ENCODE measurements at regions not wholly inside any gene's neighbourhood (a gene's known extent, or its start where the extent isn't known, plus 50 kb on each side); places are given as distances from the start of the nearest gene placed in this dataset.
"Not testable (repeated sequence)": the region's sequence is repeated elsewhere in the genome, so short reads cannot be mapped to it uniquely, and the experiment has no call there.

DNA sequence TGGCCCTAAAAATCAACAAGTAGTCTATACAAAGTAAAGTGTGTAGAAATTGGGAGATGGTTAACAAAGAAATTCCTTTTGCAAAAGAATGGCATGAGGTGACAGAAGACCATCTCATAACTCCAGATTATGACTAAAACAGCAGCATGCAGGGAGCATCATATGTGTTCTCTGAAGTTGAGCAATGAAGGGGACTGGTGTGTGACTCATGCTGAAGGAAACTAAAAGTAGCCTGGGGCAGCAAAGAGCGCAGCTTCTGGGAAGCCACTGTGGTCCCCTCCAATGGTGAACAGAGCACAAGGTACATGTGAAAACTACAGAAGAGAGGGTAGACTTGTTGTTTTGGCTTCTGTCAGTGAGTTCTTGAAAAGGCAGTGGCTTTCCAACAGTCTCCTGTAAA, 133.4 kb downstream of the MACC1 start:
- DNase-seq, result peak; percentile 72 to 83

DNA sequence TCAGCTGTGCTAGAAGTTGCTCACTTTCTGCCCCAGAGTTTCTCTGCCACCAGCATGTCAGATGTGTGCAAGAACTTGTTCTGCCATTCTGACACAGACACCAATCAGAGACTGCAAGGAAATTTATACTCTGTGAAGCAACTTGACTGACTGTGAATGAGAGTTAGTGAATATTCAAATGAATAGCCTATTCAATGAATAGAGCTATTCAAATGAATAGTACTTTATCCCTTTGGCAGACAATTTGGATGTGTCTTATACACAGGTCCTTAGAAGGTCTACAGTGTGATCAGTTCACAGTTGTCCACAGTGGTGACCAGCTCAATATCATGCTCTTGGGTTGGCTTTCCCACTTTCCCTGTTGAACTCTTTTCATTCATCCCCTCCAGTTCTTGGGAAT, 138.1 kb downstream of the MACC1 start:
- DNase-seq, result no peak

DNA sequence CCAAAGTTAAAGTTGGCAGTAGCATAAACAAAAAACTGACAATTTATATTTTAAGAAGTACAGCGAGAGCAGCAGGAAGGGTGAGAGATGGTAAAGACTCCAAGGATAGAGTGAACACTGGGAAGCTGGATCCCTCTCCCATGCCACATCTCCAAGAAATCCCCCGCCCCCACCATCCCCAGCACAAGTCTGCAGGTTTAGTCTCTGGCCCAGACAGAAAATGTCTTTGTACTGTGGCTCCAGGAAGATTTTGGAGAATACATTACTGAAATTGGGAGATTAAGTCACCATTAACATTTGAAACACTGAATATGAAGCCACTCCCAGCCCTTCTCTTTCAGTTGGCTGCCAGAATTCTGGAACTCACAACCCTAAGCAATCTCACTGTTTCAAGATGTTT, 140.3 kb downstream of the MACC1 start:
- no peak for DNase-seq

DNA sequence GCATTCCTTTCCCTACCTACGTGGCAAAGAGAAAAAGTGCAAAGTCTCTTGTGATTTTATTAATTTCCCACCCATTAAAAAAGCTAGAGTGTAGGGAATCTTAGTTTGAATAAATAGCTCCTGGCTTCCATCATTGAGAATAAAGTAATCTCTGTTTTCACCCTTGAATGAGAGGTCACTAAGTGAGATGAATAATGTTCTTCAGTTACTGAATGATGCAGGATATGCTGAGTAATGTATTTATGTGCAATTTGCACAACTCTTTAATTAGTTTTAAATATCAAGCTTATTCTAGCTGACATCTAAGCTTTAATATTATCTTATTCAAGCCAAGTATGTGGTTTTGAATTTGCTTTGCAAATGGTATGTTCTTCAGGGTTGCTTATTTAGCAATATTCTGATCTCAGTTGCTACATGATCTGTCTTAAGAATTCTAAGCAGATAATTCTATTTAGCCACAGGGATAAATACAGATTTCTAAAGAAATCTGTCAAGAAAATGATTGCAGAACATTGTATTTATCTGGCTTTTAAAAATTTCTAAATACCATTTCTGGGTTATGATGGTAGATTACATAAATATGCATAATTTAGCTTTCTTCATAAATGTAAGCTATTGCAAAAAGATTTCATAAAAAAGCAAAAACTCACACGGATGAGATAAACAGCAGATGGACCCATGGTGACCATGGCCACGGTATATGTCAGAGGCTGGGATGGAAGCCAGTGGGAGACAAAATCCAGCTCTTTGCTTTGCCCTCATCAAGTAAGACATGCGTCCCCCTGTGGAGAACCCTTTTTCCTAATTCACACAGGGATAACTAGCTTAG, 141.0 kb downstream of the MACC1 start:
- DNase-seq, result no peak

- no peak for DNase-seq
Observed at GRCh38 chr7:20075440-20075839, 141.7 kb downstream of the MACC1 start.

DNA sequence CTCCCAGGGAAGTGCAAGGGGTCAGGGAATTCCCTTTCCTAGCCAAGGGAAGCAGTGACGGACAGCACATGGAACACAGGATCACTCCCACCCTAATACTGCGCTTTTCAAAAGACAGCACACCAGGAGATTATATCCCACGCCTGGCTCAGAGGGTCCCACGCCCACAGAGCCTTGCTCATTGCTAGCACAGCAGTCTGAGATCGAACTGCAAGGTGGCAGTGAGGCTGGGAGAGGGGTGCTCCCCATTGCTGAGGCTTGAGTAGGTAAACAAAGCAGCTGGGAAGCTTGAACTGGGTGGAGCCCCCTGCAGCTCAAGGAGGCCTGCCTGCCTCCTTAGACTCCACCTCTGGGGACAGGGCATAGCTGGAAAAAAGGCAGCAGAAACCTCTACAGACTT, 149.2 kb downstream of the MACC1 start:
- not testable (repeated sequence) for DNase-seq

DNA sequence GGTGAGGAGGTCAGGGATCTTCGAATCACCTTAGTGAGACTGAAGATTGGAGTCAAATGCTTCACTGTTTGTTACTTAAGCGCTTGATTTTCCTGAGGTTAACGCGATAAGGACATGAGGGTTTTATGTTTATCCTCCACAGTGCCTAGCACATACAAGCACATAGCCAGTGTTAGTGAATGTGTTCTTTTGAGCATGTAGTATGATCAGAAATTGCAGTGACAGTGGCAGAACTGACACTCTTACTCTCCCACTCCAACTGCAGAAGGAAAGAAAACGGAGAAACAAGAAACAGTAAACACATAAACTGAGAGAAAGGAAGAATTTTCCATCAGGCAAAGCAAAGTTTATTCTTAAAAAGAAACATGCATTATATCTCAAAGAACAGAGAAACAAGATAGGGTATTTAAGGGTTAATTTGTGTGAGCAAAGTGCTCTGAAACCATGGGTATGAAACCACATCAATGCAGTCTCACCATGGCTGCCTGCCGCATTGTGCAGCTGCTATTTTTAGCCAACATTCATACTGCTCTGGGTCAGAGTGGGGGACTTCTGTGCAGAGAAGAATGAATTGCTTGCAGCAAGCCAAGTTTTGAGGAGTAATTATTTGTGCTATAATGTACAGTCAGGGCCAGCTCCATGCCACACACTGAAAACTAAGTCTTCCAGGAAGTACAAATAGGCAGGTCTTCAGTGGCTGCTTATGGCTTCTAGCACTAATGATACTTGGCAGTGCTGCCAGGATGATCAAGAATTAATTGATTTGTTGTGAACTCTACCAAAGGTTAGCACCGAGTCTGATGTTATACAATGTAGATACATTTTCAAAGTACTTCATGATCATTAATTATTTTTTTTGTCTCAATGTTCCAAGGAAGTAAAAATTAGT, 152.0 kb downstream of the MACC1 start:
- no peak for DNase-seq

- DNase-seq, result no peak
Observed at GRCh38 chr7:20064181-20064970, 152.8 kb downstream of the MACC1 start.

GRCh38 chr7:20063644-20064043, 153.5 kb downstream of the MACC1 start:
- DNase-seq, result no peak

- no peak for DNase-seq
Observed at GRCh38 chr7:20062932-20063331, 154.3 kb downstream of the MACC1 start.

DNA sequence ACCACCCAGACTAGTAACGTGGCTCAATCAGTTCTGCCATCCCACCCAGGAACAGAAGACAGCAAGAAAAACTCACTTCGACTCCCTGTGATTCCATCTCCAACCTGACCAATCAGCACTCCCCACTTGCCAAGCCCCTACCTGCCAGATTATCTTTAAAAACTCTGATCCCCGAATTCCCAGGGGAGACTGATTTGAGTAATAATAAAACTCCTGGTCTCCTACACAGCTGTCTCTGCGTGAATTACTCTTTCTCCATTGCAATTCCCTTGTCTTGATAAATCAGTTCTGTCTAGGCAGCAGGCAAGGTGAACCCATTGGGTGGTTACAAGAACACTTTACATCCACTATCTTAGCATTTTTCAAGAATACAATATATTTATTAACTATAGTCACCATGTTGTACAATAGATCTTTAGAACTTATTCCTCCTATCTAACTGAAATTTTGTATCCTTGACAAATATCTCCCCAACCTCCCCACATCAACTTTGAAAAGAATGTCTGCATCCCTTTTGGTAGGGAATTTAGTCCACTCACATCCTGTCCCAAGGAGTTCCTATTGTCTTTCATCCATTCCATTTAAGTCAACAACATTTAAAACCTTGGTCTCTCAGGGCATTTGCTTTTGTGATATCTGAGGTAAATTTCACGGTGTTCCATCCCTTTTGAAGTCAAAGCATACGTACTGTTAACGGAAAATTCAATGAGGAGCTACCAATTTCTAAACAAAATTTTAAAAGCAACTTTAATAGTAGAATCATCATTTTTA, 163.7 kb downstream of the MACC1 start:
- DNase-seq, result no peak

GRCh38 chr7:20050241-20050966, 166.8 kb downstream of the MACC1 start:
- no peak for DNase-seq

DNA sequence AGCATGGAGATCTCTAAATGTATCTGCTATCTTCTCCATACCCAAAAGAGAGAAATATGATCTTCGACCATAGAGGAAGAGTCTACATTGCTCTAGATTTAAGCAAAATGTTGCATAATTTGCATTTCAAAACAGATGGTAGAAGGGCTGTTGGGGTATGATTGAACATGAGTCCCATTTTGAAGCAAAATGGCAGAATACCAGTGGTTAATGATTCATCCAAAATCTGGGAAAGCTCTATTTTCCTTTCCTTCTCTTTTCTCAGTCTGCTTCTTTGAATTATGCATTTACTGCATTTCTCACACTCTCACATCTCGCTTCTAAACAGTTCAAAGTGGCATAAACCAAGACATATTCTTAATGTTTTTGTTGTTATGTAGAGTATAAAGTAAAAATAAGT, 178.5 kb downstream of the MACC1 start:
- no peak for DNase-seq

DNA sequence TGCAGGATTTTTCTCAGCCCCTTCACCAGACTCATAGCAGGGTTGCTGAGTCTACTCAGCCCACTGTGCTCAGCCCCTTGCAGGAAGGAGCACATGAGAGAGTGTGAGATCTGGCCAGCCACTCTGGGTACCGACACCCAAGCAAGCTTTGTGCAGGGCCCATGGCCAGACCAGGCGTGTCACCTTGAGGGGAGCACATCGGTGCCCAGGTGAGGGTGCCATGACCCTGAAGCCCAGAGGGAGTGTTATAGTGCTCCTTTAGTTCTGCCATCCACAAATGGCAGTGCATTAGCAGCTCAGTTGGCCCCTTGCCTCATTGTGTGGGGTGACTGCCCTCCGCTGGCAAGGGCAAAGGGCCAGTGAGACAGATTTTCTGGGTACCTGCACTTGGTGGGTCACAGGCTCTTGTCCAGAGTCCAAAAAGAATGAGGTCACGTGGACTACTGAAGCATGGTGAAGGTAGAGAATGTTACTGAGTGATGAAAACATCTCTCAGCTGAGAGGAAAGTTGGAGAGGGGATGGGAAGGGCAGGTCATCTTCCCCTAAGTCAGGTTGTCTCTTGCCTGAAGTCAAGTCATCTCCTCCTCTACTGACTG, 181.8 kb downstream of the MACC1 start:
- DNase-seq, result no peak

DNA sequence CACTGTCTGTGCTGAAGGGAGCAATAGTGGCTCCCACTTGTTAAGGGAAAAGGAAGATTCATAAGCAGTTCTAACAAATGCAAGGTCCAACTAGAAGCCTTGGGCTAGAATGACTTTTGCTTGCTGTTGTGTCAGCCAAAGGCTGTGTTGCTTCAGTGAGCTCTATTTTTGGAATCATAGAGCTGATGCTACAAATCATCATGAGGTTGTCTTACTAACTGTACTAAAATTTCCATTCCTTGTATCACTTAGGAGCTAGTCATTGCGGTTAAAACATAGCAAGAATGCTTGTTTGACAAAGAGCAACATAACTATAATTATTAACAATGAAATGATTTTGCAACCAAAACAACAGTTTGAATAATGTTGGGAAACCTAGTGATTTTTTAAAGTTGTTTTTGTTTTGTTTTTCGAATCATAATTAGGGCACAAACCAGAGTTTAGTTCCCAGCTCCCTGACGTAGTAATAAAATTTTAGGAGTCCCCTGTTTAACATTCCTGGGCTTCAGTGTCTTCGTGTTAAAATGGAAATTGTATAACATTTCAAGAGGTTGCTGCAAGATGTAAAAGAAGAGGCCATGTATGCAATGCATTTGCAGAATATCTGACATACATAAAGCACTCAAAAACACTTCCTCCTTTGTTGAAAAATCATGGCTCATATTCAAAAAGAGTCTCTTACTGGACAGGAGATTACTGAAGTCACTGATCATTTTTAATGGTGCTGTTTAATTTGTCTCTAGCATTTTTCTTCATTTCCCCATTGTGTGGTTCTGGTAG, 183.4 kb downstream of the MACC1 start:
- peak; percentile 73 to 89 for DNase-seq

DNA sequence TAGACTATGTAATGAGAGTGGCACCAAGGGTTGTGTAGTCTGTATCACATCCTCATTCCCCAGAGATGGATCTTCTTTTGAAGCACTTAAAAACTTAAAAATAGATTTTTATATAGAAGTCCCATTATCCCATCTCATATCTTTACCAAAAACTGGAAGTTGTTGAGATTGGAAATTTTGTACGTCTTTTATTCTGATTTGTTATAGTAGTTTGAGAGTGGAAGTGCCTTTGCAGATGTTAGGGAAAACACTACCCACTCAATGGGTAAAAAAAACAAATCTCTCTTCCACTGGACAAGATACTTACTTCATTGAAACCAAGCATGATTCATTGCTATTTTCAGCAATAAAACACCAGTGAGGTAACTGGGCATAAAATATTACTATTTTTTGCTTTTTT, 184.4 kb downstream of the MACC1 start:
- DNase-seq, result peak; percentile 46 to 47

GRCh38 chr7:20030915-20031362, 186.2 kb downstream of the MACC1 start:
- DNase-seq, result peak; percentile 57 to 65

DNA sequence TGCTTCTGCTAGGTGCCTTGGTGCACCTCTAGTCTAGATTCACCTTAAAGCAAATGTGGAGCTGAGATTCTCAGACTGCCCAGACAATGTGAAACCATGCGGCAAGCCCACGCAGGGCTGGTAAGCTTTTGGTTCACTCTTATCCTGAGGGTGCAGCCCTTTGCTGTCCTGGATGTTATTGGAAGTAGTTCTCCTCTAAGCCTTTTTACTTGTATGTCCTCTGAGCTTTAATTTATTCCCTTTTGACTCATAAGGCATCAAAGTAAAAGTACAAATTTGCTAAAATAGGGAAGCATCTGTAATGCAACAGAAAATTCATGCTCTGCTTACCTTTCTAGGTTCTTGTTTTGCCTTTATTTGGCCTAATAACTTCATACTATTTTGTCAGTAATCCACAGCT, 186.8 kb downstream of the MACC1 start:
- no peak for DNase-seq

GRCh38 chr7:20026762-20027161, 190.4 kb downstream of the MACC1 start:
- DNase-seq, result no peak

DNA sequence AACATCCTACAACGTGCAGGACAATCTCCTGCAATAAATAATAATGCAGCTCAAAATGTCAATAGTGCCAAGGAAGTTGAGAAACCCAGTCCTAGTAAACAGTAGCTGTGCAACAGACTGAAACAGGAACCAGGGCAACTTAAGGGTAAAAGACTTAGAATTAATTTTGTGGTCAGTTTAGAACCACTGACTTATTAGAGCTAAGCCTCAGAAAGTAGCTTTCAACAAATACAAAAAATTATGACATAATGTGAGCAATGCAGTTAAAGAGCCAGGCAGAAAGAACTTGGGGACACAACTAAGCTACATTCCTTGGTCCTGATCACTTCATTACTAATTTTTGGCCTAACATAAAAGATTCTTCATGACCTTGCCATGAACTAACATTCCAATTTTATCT, 195.4 kb downstream of the MACC1 start:
- peak; percentile 79 to 88 for DNase-seq

Data from inflammatory macrophage (primary cell).